ENCODE measurements at regions not wholly inside any gene's neighbourhood (a gene's known extent, or its start where the extent isn't known, plus 50 kb on each side); places are given as distances from the start of the nearest gene placed in this dataset.
"Not testable (repeated sequence)": the region's sequence is repeated elsewhere in the genome, so short reads cannot be mapped to it uniquely, and the experiment has no call there.

- no peak for DNase-seq (ENCODE audit: low read depth)
These were observed 66.2 kb downstream of the SC5D start for GRCh38 chr11:121358760-121359159.

GRCh38 chr11:121359591-121359990, 67.0 kb downstream of the SC5D start:
- DNase-seq (ENCODE audit: low read depth): no peak

GRCh38 chr11:121362955-121363354, 70.4 kb downstream of the SC5D start:
- DNase-seq (ENCODE audit: low read depth): not testable (repeated sequence)

- no peak for DNase-seq (ENCODE audit: low read depth)
These were observed 72.7 kb downstream of the SC5D start for GRCh38 chr11:121365304-121365703.

GRCh38 chr11:121366038-121366437, 73.5 kb downstream of the SC5D start:
- no peak for DNase-seq (ENCODE audit: low read depth)

- DNase-seq (ENCODE audit: low read depth): peak; percentile 4
These were observed 74.7 kb downstream of the SC5D start for GRCh38 chr11:121367001-121367843.

- no peak for DNase-seq (ENCODE audit: low read depth)
These were observed 75.3 kb downstream of the SC5D start for GRCh38 chr11:121367844-121368225.

- DNase-seq (ENCODE audit: low read depth): no peak
These were observed 76.0 kb downstream of the SC5D start for GRCh38 chr11:121368364-121369240.

GRCh38 chr11:121369366-121369765, 76.8 kb downstream of the SC5D start:
- DNase-seq (ENCODE audit: low read depth): no peak

GRCh38 chr11:121372028-121372427, 79.5 kb downstream of the SC5D start:
- no peak for DNase-seq (ENCODE audit: low read depth)

- DNase-seq (ENCODE audit: low read depth): no peak
These were observed 79.3 kb upstream of the SORL1 start for GRCh38 chr11:121372671-121373429.

GRCh38 chr11:121374286-121374985, 77.7 kb upstream of the SORL1 start:
- DNase-seq (ENCODE audit: low read depth): no peak

- DNase-seq (ENCODE audit: low read depth): no peak
These were observed 76.0 kb upstream of the SORL1 start for GRCh38 chr11:121376130-121376529.

- not testable (repeated sequence) for DNase-seq (ENCODE audit: low read depth)
These were observed 72.8 kb upstream of the SORL1 start for GRCh38 chr11:121379145-121379810.

GRCh38 chr11:121383716-121384115, 68.4 kb upstream of the SORL1 start:
- DNase-seq (ENCODE audit: low read depth): no peak

- DNase-seq (ENCODE audit: low read depth): no peak
These were observed 66.4 kb upstream of the SORL1 start for GRCh38 chr11:121385688-121386087.
